ENCODE measurements at regions not wholly inside any gene's neighbourhood (a gene's known extent, or its start where the extent isn't known, plus 50 kb on each side); places are given as distances from the start of the nearest gene placed in this dataset.

DNA sequence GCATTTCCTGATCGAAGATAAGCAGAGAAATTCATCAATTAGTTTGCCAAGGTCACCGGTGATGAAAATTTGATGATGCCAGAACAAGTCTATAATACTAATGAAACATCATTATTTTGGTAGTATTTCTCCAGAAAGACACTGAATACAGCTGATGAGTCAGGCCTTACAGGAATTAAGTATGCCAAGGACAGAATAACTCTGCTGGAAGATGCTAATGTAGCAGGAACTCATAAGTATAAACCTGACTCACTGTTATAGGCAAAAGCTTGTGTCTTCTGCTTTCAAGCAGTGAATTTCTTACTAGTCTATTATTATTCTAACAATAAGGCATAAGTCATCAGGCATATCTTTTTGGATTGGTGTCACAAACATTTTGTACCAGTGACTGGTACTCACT lies 1825.1 kb upstream of the IGFBP7 start:
- H3K27me3 Mint-ChIP-seq = no peaks in the 10 kb centered on the region
- ATAC-seq (no peak), DNase-seq (no peak)
- peaks cover 11% of the 10 kb centered on the region for H3K9me3 Mint-ChIP-seq
- H3K4me1 Mint-ChIP-seq = no peaks in the 10 kb centered on the region
- H3K36me3 Mint-ChIP-seq (ENCODE audit: low read depth) = no peaks in the 10 kb centered on the region
- no peak overlapping the region for H3K4me3 Mint-ChIP-seq
- H3K27ac Mint-ChIP-seq = no peak overlapping the region

DNA sequence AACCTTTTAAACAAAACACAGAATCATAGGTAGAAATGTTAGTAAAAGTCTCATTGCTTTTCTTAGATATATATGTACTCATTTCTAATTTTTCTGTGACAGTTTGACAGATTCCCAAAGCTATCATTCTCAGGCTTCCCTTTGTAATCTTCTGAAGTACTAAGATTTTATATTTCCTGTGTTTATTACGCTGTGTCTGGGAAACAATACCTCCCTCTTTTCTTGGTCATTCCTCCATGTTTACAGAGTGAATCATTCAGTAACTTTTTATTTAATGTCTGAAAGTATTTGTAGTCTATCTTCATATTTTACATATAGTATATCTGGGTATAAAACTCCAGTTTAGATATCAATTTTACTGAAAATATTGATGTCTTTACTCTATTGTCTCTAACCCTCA lies 1826.3 kb upstream of the IGFBP7 start:
- H3K27ac Mint-ChIP-seq = no peak overlapping the region
- H3K27me3 Mint-ChIP-seq = no peaks in the 10 kb centered on the region
- peaks cover 14% of the 10 kb centered on the region for H3K9me3 Mint-ChIP-seq
- no peaks in the 10 kb centered on the region for H3K36me3 Mint-ChIP-seq (ENCODE audit: low read depth)
- H3K4me1 Mint-ChIP-seq = no peaks in the 10 kb centered on the region
- DNase-seq (no peak), ATAC-seq (no peak)
- H3K4me3 Mint-ChIP-seq = no peak overlapping the region

DNA sequence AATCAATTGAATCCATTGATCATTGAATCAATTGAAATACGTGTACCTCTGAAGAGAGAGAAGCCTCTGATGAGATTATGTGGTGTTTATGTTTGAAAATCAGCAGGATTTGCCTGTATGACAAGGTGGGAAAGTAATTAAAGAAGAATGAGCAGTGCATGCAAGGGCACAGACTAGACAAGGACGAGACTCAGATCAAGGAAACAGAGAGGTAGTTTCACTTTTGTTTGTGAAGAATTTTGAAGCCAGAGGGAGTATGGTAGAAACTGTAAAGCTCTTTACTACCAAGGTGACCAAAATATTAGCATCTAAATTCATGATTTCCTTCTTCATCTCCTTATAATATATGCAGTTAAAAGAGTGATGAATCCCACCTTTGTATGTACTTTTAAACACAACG lies 1830.0 kb upstream of the IGFBP7 start:
- H3K27me3 Mint-ChIP-seq = no peaks in the 10 kb centered on the region
- H3K36me3 Mint-ChIP-seq (ENCODE audit: low read depth) = no peaks in the 10 kb centered on the region

DNA sequence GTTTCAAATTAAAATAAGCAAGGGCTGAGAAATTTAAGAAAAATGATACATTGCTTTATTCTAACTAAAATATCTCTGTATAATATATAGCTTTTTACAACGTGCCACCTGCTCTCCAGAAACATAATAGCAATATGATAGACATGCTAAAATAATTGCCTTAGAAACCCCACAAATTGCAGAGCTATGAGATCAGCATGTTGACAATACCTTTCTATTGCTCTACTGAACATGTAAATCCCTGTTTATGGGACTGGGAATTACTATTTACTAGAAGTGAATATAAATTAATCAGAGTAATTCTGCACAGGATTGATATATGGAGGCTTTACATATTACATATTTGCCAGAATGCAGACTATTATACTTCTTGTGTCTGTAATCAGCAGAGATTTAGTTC lies 1831.1 kb upstream of the IGFBP7 start:
- no peak for ATAC-seq
- Mint-ChIP-seq H3K4me3 (no peak overlapping the region), H3K4me1 (no peaks in the 10 kb centered on the region), H3K9me3 (peaks cover 19% of the 10 kb centered on the region), H3K36me3 (ENCODE audit: low read depth) (no peaks in the 10 kb centered on the region), H3K27me3 (no peaks in the 10 kb centered on the region), H3K27ac (no peak overlapping the region)
- DNase-seq = no peak

More for the DNA sequence above, 1830.0 kb upstream of the IGFBP7 start:
- Mint-ChIP-seq H3K27ac (no peak overlapping the region), H3K4me1 (no peaks in the 10 kb centered on the region), H3K4me3 (no peak overlapping the region), H3K9me3 (peaks cover 19% of the 10 kb centered on the region)
- DNase-seq (no peak), ATAC-seq (no peak)

DNA sequence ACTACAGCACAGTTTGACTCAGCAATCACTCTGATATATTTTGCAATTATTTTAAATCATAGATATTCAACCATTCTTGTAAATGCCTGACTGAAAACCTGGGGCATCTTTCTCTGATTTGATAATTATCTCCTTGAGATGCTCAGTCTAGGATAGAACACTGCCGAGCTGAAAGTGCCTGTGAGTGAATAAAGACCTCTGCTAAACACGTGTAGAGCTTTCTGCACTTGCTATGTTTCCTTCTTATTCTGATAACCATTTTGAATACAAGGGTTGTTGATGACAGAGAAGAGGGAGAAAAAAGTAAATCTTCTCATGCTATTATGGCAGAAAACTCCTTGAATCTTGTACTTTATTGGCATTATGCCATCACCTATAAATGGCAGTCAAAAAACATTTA lies 1843.4 kb upstream of the IGFBP7 start:
- ATAC-seq (no peak), DNase-seq (no peak)
- Mint-ChIP-seq H3K36me3 (ENCODE audit: low read depth) (no peaks in the 10 kb centered on the region), H3K4me1 (no peaks in the 10 kb centered on the region), H3K4me3 (no peak overlapping the region), H3K9me3 (peaks cover 8% of the 10 kb centered on the region), H3K27me3 (no peaks in the 10 kb centered on the region), H3K27ac (no peak overlapping the region)

DNA sequence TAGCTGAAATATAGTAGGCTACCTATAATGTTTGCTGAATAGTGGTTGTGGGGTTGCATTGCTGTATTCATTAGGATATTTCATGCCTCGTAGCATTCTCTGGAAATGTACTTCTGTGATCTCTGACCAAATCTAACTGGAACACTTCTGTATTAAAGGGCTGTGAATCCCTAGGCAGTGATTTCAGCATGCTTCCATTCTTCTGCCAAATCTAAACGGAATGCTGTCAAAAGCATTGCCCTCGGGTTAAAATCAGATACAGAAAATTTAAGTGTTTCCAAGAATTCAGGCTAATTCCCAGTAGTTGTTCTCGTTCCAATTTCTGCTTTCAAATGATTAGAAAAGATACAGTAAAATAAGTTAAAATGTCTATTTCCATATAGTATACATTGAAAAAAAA lies 1847.5 kb upstream of the IGFBP7 start:
- H3K36me3 Mint-ChIP-seq (ENCODE audit: low read depth) = no peaks in the 10 kb centered on the region
- no peak overlapping the region for H3K4me3 Mint-ChIP-seq
- DNase-seq = no peak
- peaks cover 11% of the 10 kb centered on the region for H3K9me3 Mint-ChIP-seq
- H3K4me1 Mint-ChIP-seq = no peaks in the 10 kb centered on the region
- H3K27me3 Mint-ChIP-seq = no peaks in the 10 kb centered on the region
- no peak overlapping the region for H3K27ac Mint-ChIP-seq
- no peak for ATAC-seq

DNA sequence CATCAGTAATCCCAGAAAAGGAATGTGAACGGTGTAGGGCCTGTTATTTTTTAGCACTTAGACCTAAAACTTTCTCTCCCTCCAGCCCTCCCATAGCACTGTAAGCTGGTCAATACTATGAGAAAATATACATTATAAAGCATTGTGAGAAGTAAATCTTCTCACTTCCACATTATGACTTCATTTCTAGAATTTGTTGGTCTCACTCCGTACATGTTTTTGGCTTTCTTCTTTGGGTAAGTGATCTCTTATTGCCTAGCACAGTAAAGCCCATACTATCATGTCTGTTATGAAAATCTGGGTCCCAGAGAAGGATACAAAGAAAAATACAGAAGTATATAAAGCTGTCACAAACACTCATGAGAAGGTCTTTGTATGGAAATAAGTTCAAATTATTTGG lies 1851.1 kb upstream of the IGFBP7 start:
- Mint-ChIP-seq H3K36me3 (ENCODE audit: low read depth) (no peaks in the 10 kb centered on the region), H3K4me3 (no peak overlapping the region), H3K27ac (no peak overlapping the region), H3K4me1 (no peaks in the 10 kb centered on the region), H3K27me3 (no peaks in the 10 kb centered on the region), H3K9me3 (peaks cover 10% of the 10 kb centered on the region)
- ATAC-seq (no peak), DNase-seq (no peak)

DNA sequence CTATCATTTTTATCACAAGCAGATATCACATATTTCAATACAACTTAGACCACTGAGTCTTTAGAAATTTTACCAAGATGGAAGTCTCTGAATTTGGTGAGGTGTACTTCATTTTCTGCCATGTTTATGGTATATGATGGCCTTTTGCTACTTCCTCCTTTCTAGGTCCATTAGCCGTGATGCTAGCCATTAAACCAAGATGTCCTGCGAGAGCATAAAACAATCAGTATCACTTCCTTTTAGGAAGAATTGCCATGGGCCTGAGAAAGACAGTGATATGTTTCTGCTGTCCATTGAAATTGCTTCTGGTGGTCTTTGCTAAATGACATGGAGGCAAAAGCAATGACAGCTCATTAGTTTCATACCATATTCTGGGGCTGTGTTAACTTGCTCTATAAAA lies 1851.7 kb upstream of the IGFBP7 start:
- Mint-ChIP-seq H3K36me3 (ENCODE audit: low read depth) (no peaks in the 10 kb centered on the region), H3K4me3 (no peak overlapping the region), H3K9me3 (peaks cover 10% of the 10 kb centered on the region)

DNA sequence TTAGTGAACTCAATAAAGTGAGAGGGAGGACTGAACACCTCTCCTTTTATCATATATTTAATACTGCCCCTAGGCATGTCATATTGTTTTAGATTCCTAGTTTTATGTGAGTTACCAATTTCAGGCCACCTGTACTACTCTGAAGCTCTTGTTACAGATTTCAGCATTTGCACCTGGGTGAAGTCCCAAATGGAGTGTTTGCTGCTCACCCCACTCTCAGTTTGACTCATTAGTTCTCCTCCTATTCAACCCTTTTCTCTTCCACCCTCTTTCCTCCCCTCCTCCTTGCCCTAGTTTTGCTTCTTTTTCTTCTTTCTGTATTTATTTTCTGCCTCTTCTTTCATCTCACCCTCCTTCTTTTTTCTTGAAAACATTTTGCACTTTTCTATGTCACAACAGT lies 1852.2 kb upstream of the IGFBP7 start:
- ATAC-seq = no peak
- Mint-ChIP-seq H3K27me3 (no peaks in the 10 kb centered on the region), H3K27ac (no peak overlapping the region), H3K9me3 (peaks cover 10% of the 10 kb centered on the region), H3K36me3 (ENCODE audit: low read depth) (no peaks in the 10 kb centered on the region), H3K4me1 (no peaks in the 10 kb centered on the region), H3K4me3 (no peak overlapping the region)
- no peak for DNase-seq

More for the DNA sequence above, 1851.7 kb upstream of the IGFBP7 start:
- no peak overlapping the region for H3K27ac Mint-ChIP-seq
- H3K4me1 Mint-ChIP-seq = no peaks in the 10 kb centered on the region
- ATAC-seq (no peak), DNase-seq (no peak)
- H3K27me3 Mint-ChIP-seq = no peaks in the 10 kb centered on the region

DNA sequence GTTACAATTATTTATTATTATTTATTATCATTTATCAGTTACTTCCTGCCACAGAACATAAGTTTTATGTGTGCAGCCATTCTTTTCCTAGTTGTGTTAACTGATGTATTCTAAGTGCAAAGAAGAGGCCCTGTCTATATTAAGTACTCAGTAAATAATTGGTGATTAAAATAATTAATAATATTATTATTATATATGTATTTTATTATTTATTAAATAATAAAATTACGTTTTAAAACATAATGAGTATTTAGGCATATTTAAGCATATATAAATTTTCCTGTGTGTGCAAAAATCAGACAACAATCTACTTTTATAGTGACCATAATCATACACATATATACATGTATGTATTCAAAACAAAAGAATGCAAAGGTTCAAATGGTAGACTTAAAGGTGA lies 1871.6 kb upstream of the IGFBP7 start:
- Mint-ChIP-seq H3K27me3 (no peaks in the 10 kb centered on the region), H3K4me1 (no peaks in the 10 kb centered on the region), H3K4me3 (no peak overlapping the region), H3K9me3 (peaks cover 6% of the 10 kb centered on the region), H3K27ac (no peak overlapping the region), H3K36me3 (ENCODE audit: low read depth) (no peaks in the 10 kb centered on the region)
- ATAC-seq (no peak), DNase-seq (no peak)

DNA sequence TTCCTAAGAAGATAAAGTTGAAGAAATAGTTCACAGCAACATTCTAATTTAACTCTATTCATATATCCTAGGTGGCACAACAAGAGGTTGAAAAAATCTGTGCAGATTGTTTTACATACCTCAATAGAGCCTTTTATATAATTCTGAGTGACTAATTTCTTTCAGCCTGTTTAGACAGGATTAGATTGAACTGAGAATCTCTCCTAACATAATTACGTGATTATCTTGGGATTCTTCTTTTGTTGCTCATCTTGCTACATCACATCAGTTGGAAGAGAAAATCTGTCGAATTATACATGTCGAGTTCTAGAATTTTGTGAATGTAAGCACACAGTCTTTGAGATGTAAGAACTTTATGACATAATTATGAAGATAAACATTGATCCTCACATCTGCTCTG lies 1873.7 kb upstream of the IGFBP7 start:
- Mint-ChIP-seq H3K27me3 (no peaks in the 10 kb centered on the region), H3K4me3 (no peak overlapping the region), H3K27ac (no peak overlapping the region), H3K4me1 (no peaks in the 10 kb centered on the region), H3K36me3 (ENCODE audit: low read depth) (no peaks in the 10 kb centered on the region), H3K9me3 (peaks cover 16% of the 10 kb centered on the region)
- ATAC-seq (no peak), DNase-seq (no peak)

DNA sequence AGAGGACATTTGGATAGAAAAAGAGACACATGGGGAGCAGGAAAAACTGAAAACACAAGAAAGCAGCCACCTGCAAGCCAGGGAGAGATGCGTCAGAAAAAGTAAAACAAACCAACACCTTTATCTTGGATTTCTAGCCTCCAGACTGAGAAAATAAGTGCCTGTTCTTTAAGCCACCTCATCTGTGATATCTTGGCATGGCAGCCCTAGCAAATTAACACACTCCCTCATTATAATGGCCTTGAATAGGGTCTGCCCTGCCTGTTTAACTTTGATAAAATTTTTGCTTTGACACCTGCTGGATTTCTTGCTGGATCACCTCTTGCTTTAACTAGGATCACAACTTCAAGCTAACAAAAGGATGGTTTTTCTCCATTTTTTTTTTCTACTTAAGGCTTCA lies 1892.0 kb upstream of the IGFBP7 start:
- Mint-ChIP-seq H3K9me3 (peaks cover 29% of the 10 kb centered on the region), H3K4me1 (no peaks in the 10 kb centered on the region), H3K4me3 (no peak overlapping the region), H3K27me3 (no peaks in the 10 kb centered on the region), H3K36me3 (ENCODE audit: low read depth) (no peaks in the 10 kb centered on the region), H3K27ac (no peak overlapping the region)
- DNase-seq (no peak), ATAC-seq (no peak)

DNA sequence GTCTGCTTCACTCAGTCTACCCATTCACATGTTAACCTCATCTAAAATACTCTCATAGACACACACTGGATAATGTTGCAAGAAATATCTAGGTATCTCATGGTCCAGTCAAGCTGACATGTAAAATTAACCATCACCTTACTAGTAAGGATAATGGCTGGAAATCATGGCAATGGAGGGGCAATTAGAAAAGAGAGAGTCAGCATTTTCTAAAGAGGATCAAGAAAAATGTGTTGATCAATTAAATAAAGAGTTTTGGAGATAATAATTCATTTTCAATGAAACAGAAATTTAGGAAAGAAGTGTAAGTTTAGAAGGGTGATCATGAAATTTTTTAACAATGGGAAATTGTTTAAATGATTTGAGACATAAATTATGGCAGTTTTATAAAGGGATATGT lies 1914.1 kb upstream of the IGFBP7 start:
- Mint-ChIP-seq H3K27me3 (no peaks in the 10 kb centered on the region), H3K4me3 (no peak overlapping the region), H3K36me3 (ENCODE audit: low read depth) (no peaks in the 10 kb centered on the region), H3K4me1 (no peaks in the 10 kb centered on the region), H3K9me3 (peaks cover 5% of the 10 kb centered on the region), H3K27ac (no peak overlapping the region)
- ATAC-seq (no peak), DNase-seq (no peak)

DNA sequence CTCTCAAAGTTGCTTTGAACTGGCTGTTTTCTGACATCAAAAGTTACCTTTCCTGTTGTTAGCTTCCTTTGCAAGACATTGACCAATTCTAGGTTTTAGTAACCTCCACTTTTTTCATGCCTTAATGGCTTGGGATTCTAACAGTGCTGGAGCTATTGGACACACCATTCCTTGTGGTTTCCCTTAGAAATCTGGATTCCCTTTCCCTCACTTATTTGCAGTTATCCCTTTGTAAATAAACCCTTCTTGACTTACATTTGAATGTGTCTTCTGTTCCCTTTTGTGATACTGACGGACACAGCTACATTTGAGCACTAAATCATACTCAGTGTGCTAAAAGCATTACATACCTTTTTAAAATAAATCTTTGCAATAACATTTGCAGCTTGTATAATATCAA lies 1927.6 kb upstream of the IGFBP7 start:
- ATAC-seq (no peak), DNase-seq (no peak)
- peaks cover 3% of the 10 kb centered on the region for H3K9me3 Mint-ChIP-seq
- H3K27me3 Mint-ChIP-seq = no peaks in the 10 kb centered on the region
- no peak overlapping the region for H3K27ac Mint-ChIP-seq
- no peaks in the 10 kb centered on the region for H3K4me1 Mint-ChIP-seq
- H3K4me3 Mint-ChIP-seq = no peak overlapping the region
- H3K36me3 Mint-ChIP-seq (ENCODE audit: low read depth) = no peaks in the 10 kb centered on the region

DNA sequence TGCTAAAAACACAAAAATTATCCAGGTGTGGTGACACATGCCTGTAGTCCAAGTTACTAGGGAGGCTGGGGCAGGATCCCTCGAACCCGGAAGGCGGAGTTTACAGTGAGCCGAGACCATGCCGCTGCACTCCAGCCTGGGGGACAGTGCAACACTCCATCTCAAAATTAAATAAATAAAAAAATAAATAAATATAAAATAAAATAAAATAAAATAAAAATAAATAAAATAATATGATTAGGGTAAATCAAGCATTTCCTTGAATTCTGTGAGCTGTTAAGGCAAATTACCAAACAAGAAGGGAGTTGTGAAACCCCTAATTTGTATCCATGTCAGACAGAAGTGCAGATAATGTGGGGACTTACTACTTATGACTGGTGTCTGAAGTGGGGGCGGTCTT lies 1928.9 kb upstream of the IGFBP7 start:
- DNase-seq (no peak), ATAC-seq (no peak)
- no peaks in the 10 kb centered on the region for H3K27me3 Mint-ChIP-seq
- no peaks in the 10 kb centered on the region for H3K4me1 Mint-ChIP-seq
- H3K36me3 Mint-ChIP-seq (ENCODE audit: low read depth) = no peaks in the 10 kb centered on the region
- no peak overlapping the region for H3K27ac Mint-ChIP-seq
- H3K4me3 Mint-ChIP-seq = no peak overlapping the region
- H3K9me3 Mint-ChIP-seq = no peaks in the 10 kb centered on the region

DNA sequence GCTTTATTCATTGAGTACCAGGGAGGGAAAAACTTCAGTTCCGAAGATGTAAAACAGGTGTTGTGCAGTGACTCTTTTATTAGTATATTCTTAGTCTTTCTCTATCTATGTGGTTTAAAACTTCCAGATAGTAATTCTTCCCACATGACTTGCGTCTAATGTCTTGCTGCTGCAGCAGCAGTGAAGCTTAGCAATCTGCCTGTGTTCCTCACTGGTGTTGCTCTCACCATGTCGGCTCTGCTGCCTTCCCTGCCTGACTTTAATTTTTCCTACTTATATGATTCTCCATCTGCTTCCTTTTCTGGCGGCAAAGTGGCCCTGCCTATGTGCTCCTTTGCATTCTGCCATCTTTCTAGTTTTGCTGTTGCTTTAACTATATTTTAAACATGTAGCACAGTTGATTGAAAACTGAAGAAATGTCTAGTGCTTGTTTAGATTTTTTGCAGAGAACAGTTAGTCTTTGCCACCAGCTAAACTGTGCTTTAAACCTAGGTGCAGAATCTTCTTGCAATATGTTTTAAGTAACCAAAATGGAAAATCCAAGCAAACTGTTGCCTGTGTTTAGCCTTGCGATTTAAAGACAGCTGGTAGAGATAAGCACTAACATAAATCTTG lies 1934.2 kb upstream of the IGFBP7 start:
- no peak overlapping the region for H3K27ac Mint-ChIP-seq
- ATAC-seq (no peak), DNase-seq (no peak)
- no peak overlapping the region for H3K4me3 Mint-ChIP-seq
- peaks cover 10% of the 10 kb centered on the region for H3K9me3 Mint-ChIP-seq
- H3K27me3 Mint-ChIP-seq = no peaks in the 10 kb centered on the region
- H3K4me1 Mint-ChIP-seq = no peaks in the 10 kb centered on the region
- no peaks in the 10 kb centered on the region for H3K36me3 Mint-ChIP-seq (ENCODE audit: low read depth)
